ENCODE measurements at regions not wholly inside any gene's neighbourhood (a gene's known extent, or its start where the extent isn't known, plus 50 kb on each side); places are given as distances from the start of the nearest gene placed in this dataset.

DNA sequence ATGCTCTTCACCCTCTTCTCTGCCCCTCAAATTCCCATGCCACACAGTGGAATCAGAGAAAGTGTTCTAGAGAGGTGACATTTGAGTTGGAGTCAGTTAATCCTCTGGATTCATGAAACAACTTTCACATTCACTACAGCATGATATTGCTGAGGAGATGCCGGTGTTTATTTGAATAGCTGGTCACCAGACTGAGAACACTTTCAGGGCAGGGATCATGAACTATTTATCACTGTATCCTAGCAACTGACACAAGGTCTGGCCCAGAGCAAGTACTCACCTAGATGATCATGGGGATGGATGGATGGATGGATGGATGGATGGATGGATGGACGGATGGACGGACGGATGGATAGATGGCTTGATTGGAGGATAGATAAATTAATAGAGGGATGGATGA, 116.7 kb upstream of the ZMIZ1 start:
- Histone ChIP-seq H3K36me3 (ENCODE audit: low read depth) (no peaks in the 10 kb centered on the region), H3K4me1 (ENCODE audit: insufficient read depth, poor library complexity, severe bottlenecking) (peaks cover 21% of the 10 kb centered on the region), H3K27ac (ENCODE audit: poor library complexity, severe bottlenecking) (no peak overlapping the region), H3K4me3 (ENCODE audit: severe bottlenecking) (no peak overlapping the region), H3K9me3 (ENCODE audit: severe bottlenecking) (no peaks in the 10 kb centered on the region), H3K27me3 (ENCODE audit: insufficient read depth, poor library complexity, severe bottlenecking) (no peaks in the 10 kb centered on the region)
- ATAC-seq (ENCODE audit: low read depth) (no peak), DNase-seq (ENCODE audit: low spot score) (no peak)
- TF ChIP-seq, protein P1, sequence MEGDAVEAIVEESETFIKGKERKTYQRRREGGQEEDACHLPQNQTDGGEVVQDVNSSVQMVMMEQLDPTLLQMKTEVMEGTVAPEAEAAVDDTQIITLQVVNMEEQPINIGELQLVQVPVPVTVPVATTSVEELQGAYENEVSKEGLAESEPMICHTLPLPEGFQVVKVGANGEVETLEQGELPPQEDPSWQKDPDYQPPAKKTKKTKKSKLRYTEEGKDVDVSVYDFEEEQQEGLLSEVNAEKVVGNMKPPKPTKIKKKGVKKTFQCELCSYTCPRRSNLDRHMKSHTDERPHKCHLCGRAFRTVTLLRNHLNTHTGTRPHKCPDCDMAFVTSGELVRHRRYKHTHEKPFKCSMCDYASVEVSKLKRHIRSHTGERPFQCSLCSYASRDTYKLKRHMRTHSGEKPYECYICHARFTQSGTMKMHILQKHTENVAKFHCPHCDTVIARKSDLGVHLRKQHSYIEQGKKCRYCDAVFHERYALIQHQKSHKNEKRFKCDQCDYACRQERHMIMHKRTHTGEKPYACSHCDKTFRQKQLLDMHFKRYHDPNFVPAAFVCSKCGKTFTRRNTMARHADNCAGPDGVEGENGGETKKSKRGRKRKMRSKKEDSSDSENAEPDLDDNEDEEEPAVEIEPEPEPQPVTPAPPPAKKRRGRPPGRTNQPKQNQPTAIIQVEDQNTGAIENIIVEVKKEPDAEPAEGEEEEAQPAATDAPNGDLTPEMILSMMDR (IDR thresholded peaks at IDR 0.05; ENCODE audit: poor library complexity, severe bottlenecking), result no peak

GRCh38 chr10:78952686-78953085, 116.1 kb upstream of the ZMIZ1 start:
- peaks cover 16% of the 10 kb centered on the region for H3K4me1 ChIP-seq (ENCODE audit: insufficient read depth, poor library complexity, severe bottlenecking)
- H3K9me3 ChIP-seq (ENCODE audit: severe bottlenecking), result no peaks in the 10 kb centered on the region
- H3K27ac ChIP-seq (ENCODE audit: poor library complexity, severe bottlenecking), result no peak overlapping the region
- no peaks in the 10 kb centered on the region for H3K36me3 ChIP-seq (ENCODE audit: low read depth)
- no peaks in the 10 kb centered on the region for H3K27me3 ChIP-seq (ENCODE audit: insufficient read depth, poor library complexity, severe bottlenecking)
- ATAC-seq (ENCODE audit: low read depth) (no peak), DNase-seq (ENCODE audit: low spot score) (no peak)
- TF ChIP-seq, protein P1 (IDR thresholded peaks at IDR 0.05; ENCODE audit: poor library complexity, severe bottlenecking), result no peak
- H3K4me3 ChIP-seq (ENCODE audit: severe bottlenecking), result no peak overlapping the region

GRCh38 chr10:78953113-78953798, 115.5 kb upstream of the ZMIZ1 start:
- Histone ChIP-seq H3K27me3 (ENCODE audit: insufficient read depth, poor library complexity, severe bottlenecking) (no peaks in the 10 kb centered on the region), H3K27ac (ENCODE audit: poor library complexity, severe bottlenecking) (no peak overlapping the region), H3K4me1 (ENCODE audit: insufficient read depth, poor library complexity, severe bottlenecking) (peaks cover 13% of the 10 kb centered on the region), H3K36me3 (ENCODE audit: low read depth) (no peaks in the 10 kb centered on the region), H3K4me3 (ENCODE audit: severe bottlenecking) (no peak overlapping the region), H3K9me3 (ENCODE audit: severe bottlenecking) (no peaks in the 10 kb centered on the region)
- ATAC-seq (ENCODE audit: low read depth), result no peak
- TF ChIP-seq, protein P1 (IDR thresholded peaks at IDR 0.05; ENCODE audit: poor library complexity, severe bottlenecking), result no peak
- DNase-seq (ENCODE audit: low spot score), result no peak

DNA sequence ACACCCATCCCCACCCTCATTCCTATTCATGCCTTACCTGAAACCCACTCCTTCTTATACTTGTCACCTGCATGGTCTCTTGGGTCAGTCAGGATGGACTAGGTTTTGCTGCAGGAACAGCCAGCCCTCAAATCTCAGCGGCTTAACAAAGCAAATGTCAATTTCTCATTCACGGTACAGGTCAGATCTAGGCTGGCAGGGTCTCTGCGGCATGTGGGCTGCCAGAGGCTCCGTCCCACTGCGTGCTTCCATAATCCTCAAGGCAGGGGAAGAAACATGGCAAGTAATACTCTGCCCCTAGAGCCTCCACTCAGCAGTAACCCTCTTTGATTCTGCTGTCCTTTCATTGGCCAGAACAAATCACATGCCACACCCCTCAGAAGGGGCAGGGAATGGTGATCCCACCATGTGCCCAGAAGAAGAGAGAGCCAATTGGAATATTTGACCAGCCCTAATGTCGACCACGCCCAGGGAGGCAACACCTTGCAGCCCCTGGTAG, 114.9 kb upstream of the ZMIZ1 start:
- H3K4me1 ChIP-seq (ENCODE audit: insufficient read depth, poor library complexity, severe bottlenecking), result peaks cover 9% of the 10 kb centered on the region
- no peak for ATAC-seq (ENCODE audit: low read depth)
- H3K27me3 ChIP-seq (ENCODE audit: insufficient read depth, poor library complexity, severe bottlenecking), result no peaks in the 10 kb centered on the region

More for the DNA sequence above, 114.9 kb upstream of the ZMIZ1 start:
- H3K4me3 ChIP-seq (ENCODE audit: severe bottlenecking), result no peak overlapping the region
- no peaks in the 10 kb centered on the region for H3K9me3 ChIP-seq (ENCODE audit: severe bottlenecking)
- no peak overlapping the region for H3K27ac ChIP-seq (ENCODE audit: poor library complexity, severe bottlenecking)
- TF ChIP-seq, protein P1 (IDR thresholded peaks at IDR 0.05; ENCODE audit: poor library complexity, severe bottlenecking), result no peak
- no peaks in the 10 kb centered on the region for H3K36me3 ChIP-seq (ENCODE audit: low read depth)
- no peak for DNase-seq (ENCODE audit: low spot score)
